Ectodermal cell (in vitro differentiated cells): ENCODE measurements at regions not wholly inside any gene's neighbourhood (a gene's known extent, or its start where the extent isn't known, plus 50 kb on each side); places are given as distances from the start of the nearest gene placed in this dataset.

ENCODE experiments used
- H3K27ac ChIP-seq: 2 replicates; pipeline ENCODE4 v1.7.0; 2013; ENCODE audit warnings: mild to moderate bottlenecking, low read depth, low read length; ENCODE audit not compliant: insufficient read depth, poor library complexity, severe bottlenecking
- H3K27me3 ChIP-seq: 2 replicates; pipeline ENCODE4 v1.7.0; 2013; ENCODE audit warnings: mild to moderate bottlenecking, low read length; ENCODE audit not compliant: insufficient read depth, control insufficient read depth, poor library complexity, severe bottlenecking
- H3K36me3 ChIP-seq: one replicate; pipeline ENCODE4 v1.7.0; 2013; ENCODE audit warnings: low read length; ENCODE audit not compliant: control insufficient read depth, insufficient read depth
- H3K4me1 ChIP-seq: one replicate; pipeline ENCODE4 v1.7.0; 2013; ENCODE audit warnings: low read length; ENCODE audit not compliant: control insufficient read depth, insufficient read depth
- H3K4me3 ChIP-seq: 2 replicates; pipeline ENCODE4 v1.7.0; 2013; ENCODE audit warnings: low read depth, low read length, control low read depth; ENCODE audit not compliant: insufficient read depth
- H3K9me3 ChIP-seq: 2 replicates; pipeline ENCODE4 v1.7.0; 2013; ENCODE audit warnings: mild to moderate bottlenecking, low read length, moderate library complexity; ENCODE audit not compliant: control insufficient read depth
- WGBS, 2 experiments: methylation state at CpG; one replicate each; pipeline ENCODE4 v1.1.7; 2013; ENCODE audit warnings: missing lambda C conversion rate in 2 of 2; 5-methylcytosine and 5-hydroxymethylcytosine counted together

GRCh38 chr17:63124536-63124935, 158.5 kb downstream of the TANC2 start:
- WGBS, 2 experiments, result 72 to 78% methylated on average over 7 of the region's 7 CpGs
- no peaks in the 10 kb centered on the region for H3K27me3 ChIP-seq

GRCh38 chr17:63124958-63125357, 158.9 kb downstream of the TANC2 start:
- Histone ChIP-seq H3K27ac (no peak overlapping the region), H3K4me1 (no peaks in the 10 kb centered on the region), H3K27me3 (no peaks in the 10 kb centered on the region), H3K36me3 (no peaks in the 10 kb centered on the region), H3K4me3 (no peak overlapping the region), H3K9me3 (no peaks in the 10 kb centered on the region)
- WGBS, 2 experiments, result 86 to 98% methylated on average over 3 of the region's 3 CpGs

More at GRCh38 chr17:63124536-63124935, 158.5 kb downstream of the TANC2 start:
- Histone ChIP-seq H3K27ac (no peak overlapping the region), H3K36me3 (no peaks in the 10 kb centered on the region), H3K9me3 (no peaks in the 10 kb centered on the region), H3K4me3 (no peak overlapping the region), H3K4me1 (no peaks in the 10 kb centered on the region)

GRCh38 chr17:63125987-63126386, 160.0 kb downstream of the TANC2 start:
- no peaks in the 10 kb centered on the region for H3K9me3 ChIP-seq
- H3K4me1 ChIP-seq, result no peaks in the 10 kb centered on the region
- no peak overlapping the region for H3K4me3 ChIP-seq
- H3K27me3 ChIP-seq, result no peaks in the 10 kb centered on the region
- H3K36me3 ChIP-seq, result no peaks in the 10 kb centered on the region
- WGBS, 2 experiments, result 75 to 80% methylated on average over 2 to 3 of the region's 3 CpGs
- H3K27ac ChIP-seq, result no peak overlapping the region

GRCh38 chr17:63126607-63127006, 160.6 kb downstream of the TANC2 start:
- Histone ChIP-seq H3K27me3 (no peaks in the 10 kb centered on the region), H3K27ac (no peak overlapping the region), H3K9me3 (no peaks in the 10 kb centered on the region), H3K4me1 (no peaks in the 10 kb centered on the region), H3K36me3 (no peaks in the 10 kb centered on the region), H3K4me3 (no peak overlapping the region)
- WGBS, 2 experiments, result 75 to 84% methylated on average over 2 to 3 of the region's 3 CpGs

GRCh38 chr17:63132459-63132911, 166.4 kb downstream of the TANC2 start:
- WGBS, 2 experiments, result 83 to 100% methylated on average over 1 of the region's 1 CpG
- H3K4me3 ChIP-seq, result no peak overlapping the region
- no peaks in the 10 kb centered on the region for H3K27me3 ChIP-seq
- H3K36me3 ChIP-seq, result no peaks in the 10 kb centered on the region
- H3K4me1 ChIP-seq, result peaks cover 20% of the 10 kb centered on the region
- H3K9me3 ChIP-seq, result no peaks in the 10 kb centered on the region
- H3K27ac ChIP-seq, result no peak overlapping the region

- Histone ChIP-seq H3K9me3 (no peaks in the 10 kb centered on the region), H3K4me1 (peaks cover 21% of the 10 kb centered on the region), H3K36me3 (no peaks in the 10 kb centered on the region), H3K4me3 (no peak overlapping the region), H3K27me3 (no peaks in the 10 kb centered on the region), H3K27ac (no peak overlapping the region)
Measured at GRCh38 chr17:63133491-63133890, 167.5 kb downstream of the TANC2 start.

- H3K27ac ChIP-seq, result no peak overlapping the region
- no peak overlapping the region for H3K4me3 ChIP-seq
- H3K36me3 ChIP-seq, result no peaks in the 10 kb centered on the region
- H3K9me3 ChIP-seq, result no peaks in the 10 kb centered on the region
- WGBS, 2 experiments, result 95 to 99% methylated on average over 5 of the region's 5 CpGs
- H3K27me3 ChIP-seq, result no peaks in the 10 kb centered on the region
- peaks cover 21% of the 10 kb centered on the region for H3K4me1 ChIP-seq
Measured at GRCh38 chr17:63134867-63135266, 168.8 kb downstream of the TANC2 start.

- Histone ChIP-seq H3K27me3 (no peaks in the 10 kb centered on the region), H3K9me3 (no peaks in the 10 kb centered on the region), H3K4me3 (no peak overlapping the region), H3K27ac (peak overlapping the region; percentile 19), H3K4me1 (peaks cover 21% of the 10 kb centered on the region), H3K36me3 (no peaks in the 10 kb centered on the region)
- WGBS, 2 experiments, result 33 to 53% methylated on average over 3 to 4 of the region's 4 CpGs
Measured at GRCh38 chr17:63136369-63137012, 170.5 kb downstream of the TANC2 start.

GRCh38 chr17:63137163-63137562, 171.1 kb downstream of the TANC2 start:
- no peaks in the 10 kb centered on the region for H3K36me3 ChIP-seq
- H3K27me3 ChIP-seq, result no peaks in the 10 kb centered on the region
- no peaks in the 10 kb centered on the region for H3K9me3 ChIP-seq
- H3K27ac ChIP-seq, result no peak overlapping the region
- H3K4me3 ChIP-seq, result no peak overlapping the region
- peaks cover 21% of the 10 kb centered on the region for H3K4me1 ChIP-seq

- Histone ChIP-seq H3K4me3 (no peak overlapping the region), H3K9me3 (no peaks in the 10 kb centered on the region), H3K4me1 (peaks cover 21% of the 10 kb centered on the region), H3K27ac (no peak overlapping the region), H3K36me3 (no peaks in the 10 kb centered on the region), H3K27me3 (no peaks in the 10 kb centered on the region)
- 85 to 97% methylated on average over 2 to 3 of the region's 3 CpGs for WGBS, 2 experiments
Measured at GRCh38 chr17:63138713-63139112, 172.7 kb downstream of the TANC2 start.

- no peaks in the 10 kb centered on the region for H3K27me3 ChIP-seq
- no peaks in the 10 kb centered on the region for H3K36me3 ChIP-seq
- H3K9me3 ChIP-seq, result no peaks in the 10 kb centered on the region
- WGBS, 2 experiments, result 86 to 88% methylated on average over 3 of the region's 3 CpGs
- no peak overlapping the region for H3K4me3 ChIP-seq
- peaks cover 21% of the 10 kb centered on the region for H3K4me1 ChIP-seq
- H3K27ac ChIP-seq, result no peak overlapping the region
Measured at GRCh38 chr17:63139356-63139755, 173.3 kb downstream of the TANC2 start.
